Mesodermal cell (in vitro differentiated cells): ENCODE measurements at regions not wholly inside any gene's neighbourhood (a gene's known extent, or its start where the extent isn't known, plus 50 kb on each side); places are given as distances from the start of the nearest gene placed in this dataset.
"Not testable (repeated sequence)": the region's sequence is repeated elsewhere in the genome, so short reads cannot be mapped to it uniquely, and the experiment has no call there.

Experiments used
- H3K27ac ChIP-seq: 2 replicates; pipeline ENCODE4 v1.7.0; 2013; ENCODE audit warnings: mild to moderate bottlenecking, low read depth, low read length, moderate library complexity; ENCODE audit not compliant: severe bottlenecking
- H3K36me3 ChIP-seq: 2 replicates; pipeline ENCODE4 v1.7.1; 2013; ENCODE audit warnings: mild to moderate bottlenecking, low read length, moderate library complexity; ENCODE audit not compliant: control insufficient read depth, insufficient read depth
- H3K4me1 ChIP-seq: one replicate; pipeline ENCODE4 v1.7.1; 2013; ENCODE audit warnings: mild to moderate bottlenecking, low read length; ENCODE audit not compliant: insufficient read depth, control insufficient read depth, poor library complexity, severe bottlenecking
- H3K4me3 ChIP-seq: 2 replicates; pipeline ENCODE4 v1.7.0; 2013; ENCODE audit warnings: low read length, control low read depth, mild to moderate bottlenecking; ENCODE audit not compliant: insufficient read depth, poor library complexity, severe bottlenecking; ENCODE audit errors: extremely low read depth
- H3K9me3 ChIP-seq: 2 replicates; pipeline ENCODE4 v1.7.1; 2013; ENCODE audit warnings: mild to moderate bottlenecking, low read length, moderate library complexity; ENCODE audit not compliant: control insufficient read depth
- WGBS, 2 experiments: methylation state at CpG; one replicate each; pipeline ENCODE4 v1.1.5; 2013; ENCODE audit warnings: missing lambda C conversion rate in 2 of 2; ENCODE audit not compliant: insufficient coverage in 2 of 2; 5-methylcytosine and 5-hydroxymethylcytosine counted together

DNA sequence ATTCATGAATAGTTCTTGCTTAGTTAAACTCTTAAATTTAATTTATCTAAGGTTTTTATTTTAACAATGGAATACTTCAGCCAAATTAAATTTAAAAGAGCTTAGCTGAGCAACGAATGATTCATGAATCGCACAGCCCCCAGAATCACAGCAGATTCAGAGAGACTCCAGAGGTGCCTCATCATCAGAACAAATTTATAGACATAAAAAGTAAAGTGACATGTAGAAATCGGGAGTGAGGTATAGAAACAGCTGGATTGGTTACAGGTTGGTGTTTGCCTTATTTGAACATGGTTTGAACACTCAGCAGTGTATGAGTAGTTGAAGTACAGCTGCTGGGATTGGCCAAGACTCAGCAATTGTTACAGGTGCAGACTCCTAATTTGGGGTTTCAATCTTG is 132.7 kb upstream of the MAP3K4 start:
- no peaks in the 10 kb centered on the region for H3K4me1 ChIP-seq
- 88 to 100% methylated on average over 1 of the region's 3 CpGs for WGBS, 2 experiments
- no peaks in the 10 kb centered on the region for H3K36me3 ChIP-seq
- H3K27ac ChIP-seq = no peak overlapping the region
- no peaks in the 10 kb centered on the region for H3K9me3 ChIP-seq
- no peak overlapping the region for H3K4me3 ChIP-seq

DNA sequence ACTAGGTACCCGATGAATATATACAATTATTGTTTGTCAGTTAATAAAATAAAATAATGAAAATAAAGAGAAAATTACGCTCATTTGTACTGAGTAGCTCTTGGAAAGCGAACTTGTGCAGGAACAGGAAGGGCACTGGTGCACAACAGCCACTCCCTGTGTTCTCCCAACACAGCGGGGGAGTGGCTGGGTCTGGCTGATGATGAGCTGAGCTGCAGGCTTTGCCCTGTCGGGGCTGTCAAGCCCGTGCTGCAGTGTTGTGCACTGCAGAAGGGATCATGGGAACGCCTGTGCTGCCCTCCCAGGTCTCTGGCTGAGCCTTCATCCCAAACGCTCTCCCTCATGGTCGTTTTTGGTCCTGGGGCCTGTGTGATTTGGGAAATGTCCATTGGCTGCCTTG is 131.7 kb upstream of the MAP3K4 start:
- Histone ChIP-seq H3K4me3 (no peak overlapping the region), H3K36me3 (no peaks in the 10 kb centered on the region), H3K27ac (no peak overlapping the region), H3K9me3 (no peaks in the 10 kb centered on the region), H3K4me1 (no peaks in the 10 kb centered on the region)
- WGBS, 2 experiments = 72 to 80% methylated on average over 5 to 7 of the region's 9 CpGs

DNA sequence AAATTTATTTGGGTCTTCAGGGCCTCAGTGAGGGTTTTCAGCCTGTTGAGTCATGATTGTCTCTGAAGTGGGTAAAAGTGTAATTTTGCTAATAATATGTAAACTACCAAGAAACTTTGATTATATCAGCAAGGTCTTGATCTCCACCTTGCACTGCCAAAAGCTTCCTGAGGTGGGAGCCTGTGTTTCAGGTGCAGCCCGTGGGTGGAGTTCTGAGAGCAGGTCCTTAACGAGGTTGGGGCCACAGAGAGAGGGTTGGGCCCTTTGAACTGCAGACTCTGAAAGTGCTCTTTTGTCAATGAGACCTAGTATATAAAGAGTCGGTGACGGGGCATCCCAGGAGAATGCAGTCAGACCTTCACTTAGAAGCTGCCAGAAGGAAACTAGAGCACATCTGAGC is 129.7 kb upstream of the MAP3K4 start:
- H3K36me3 ChIP-seq = no peaks in the 10 kb centered on the region
- no peaks in the 10 kb centered on the region for H3K9me3 ChIP-seq
- WGBS, 2 experiments = 73 to 79% methylated on average over 2 to 3 of the region's 4 CpGs
- H3K4me1 ChIP-seq = no peaks in the 10 kb centered on the region
- H3K27ac ChIP-seq = no peak overlapping the region
- no peak overlapping the region for H3K4me3 ChIP-seq

DNA sequence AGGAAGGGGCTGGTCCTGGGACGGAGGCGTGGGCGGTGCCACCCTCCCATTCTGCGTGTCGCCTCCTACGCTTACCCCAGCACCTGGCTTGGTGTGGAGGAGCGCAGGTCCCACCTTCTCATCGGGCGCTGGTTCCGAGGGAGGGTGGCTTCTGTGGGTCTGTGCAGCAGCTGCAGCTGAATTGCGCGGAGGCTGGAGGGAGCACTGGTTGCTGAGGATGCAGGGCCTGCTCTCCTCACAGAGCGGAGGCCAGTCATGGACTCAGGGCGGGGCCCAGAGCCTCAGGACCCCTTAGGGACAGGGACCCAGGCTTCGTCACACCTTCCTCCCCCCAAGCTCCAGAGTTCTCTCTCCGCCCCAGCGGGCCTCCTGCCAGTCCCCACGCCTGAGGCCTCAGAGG is 127.8 kb upstream of the MAP3K4 start:
- 93 to 96% methylated on average over 17 to 18 of the region's 18 CpGs for WGBS, 2 experiments
- no peak overlapping the region for H3K27ac ChIP-seq
- no peaks in the 10 kb centered on the region for H3K9me3 ChIP-seq
- no peaks in the 10 kb centered on the region for H3K4me1 ChIP-seq
- H3K36me3 ChIP-seq = no peaks in the 10 kb centered on the region
- no peak overlapping the region for H3K4me3 ChIP-seq

DNA sequence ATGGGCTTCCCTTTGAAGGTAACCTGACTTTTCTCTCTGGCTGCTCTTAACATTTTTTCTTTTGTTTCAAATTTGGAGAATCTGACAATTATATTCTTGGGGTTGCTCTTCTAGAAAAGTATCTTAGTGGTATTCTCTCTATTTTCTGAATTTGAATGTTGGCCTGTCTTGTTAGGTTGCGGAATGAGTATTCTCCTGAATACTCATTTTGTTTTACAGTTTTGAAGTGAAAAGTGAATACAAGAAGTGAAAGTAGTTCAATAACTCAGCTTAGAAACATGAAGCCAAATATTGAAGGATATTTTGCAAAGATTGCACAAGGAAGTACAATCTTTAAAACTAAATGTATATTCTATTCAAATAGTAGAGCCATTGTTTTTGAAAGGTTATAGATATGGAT is 120.2 kb upstream of the MAP3K4 start:
- Histone ChIP-seq H3K36me3 (no peaks in the 10 kb centered on the region), H3K4me1 (no peaks in the 10 kb centered on the region), H3K9me3 (no peaks in the 10 kb centered on the region), H3K4me3 (no peak overlapping the region), H3K27ac (no peak overlapping the region)
- WGBS, 2 experiments = 91 to 100% methylated on average over 1 of the region's 1 CpG

DNA sequence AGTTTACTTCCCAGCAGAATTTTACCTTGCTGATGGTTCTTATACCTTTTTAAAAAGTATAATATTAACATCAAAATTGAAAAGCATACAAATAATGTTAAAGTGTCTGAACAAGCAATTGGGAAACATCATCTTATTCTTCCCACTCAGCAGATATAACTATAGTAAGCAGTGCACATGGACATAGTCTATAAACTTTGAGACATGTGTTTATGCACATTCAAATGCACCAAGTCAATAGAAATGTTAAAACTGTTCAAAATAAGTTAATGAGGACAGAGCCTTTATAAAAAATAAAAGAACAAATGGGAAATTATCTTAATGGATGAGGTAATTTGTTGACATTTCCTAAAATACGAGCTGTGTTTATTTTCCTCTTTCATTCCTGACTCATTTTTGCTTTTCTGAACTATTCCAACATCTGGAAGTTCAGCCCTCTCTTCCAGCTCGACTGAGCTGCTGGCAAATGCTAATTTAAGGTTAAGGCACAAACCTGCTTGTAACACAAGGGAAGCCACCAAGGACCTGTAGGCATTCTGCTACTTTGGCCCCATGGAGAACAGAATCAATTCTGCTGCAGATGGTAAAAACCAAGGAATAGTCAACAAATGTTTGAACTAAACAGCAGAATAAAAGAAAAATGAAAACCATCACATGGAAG is 110.3 kb upstream of the MAP3K4 start:
- no peaks in the 10 kb centered on the region for H3K36me3 ChIP-seq
- no peaks in the 10 kb centered on the region for H3K9me3 ChIP-seq
- no peak overlapping the region for H3K27ac ChIP-seq
- 17 to 100% methylated on average over 1 of the region's 2 CpGs for WGBS, 2 experiments
- no peak overlapping the region for H3K4me3 ChIP-seq
- peaks cover 5% of the 10 kb centered on the region for H3K4me1 ChIP-seq

DNA sequence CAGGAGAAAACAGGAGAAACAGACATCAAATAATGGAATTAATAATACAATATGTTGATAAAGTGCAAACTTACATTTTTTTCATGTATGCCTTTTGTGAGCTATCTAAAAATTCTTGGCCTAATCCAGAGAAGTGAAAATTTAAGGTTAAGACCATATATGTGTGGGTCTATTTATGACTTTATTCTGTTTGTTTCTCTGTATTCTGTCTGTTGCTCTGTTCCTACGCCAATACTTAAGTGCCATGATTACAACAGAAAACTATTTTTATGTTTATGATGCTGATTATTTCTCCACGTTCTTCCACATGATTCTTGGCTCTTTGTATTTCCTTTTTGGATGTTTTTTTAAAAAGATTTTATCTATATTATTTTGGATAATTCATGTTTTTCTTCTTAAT is 109.6 kb upstream of the MAP3K4 start:
- Histone ChIP-seq H3K4me3 (no peak overlapping the region), H3K9me3 (no peaks in the 10 kb centered on the region), H3K27ac (no peak overlapping the region), H3K4me1 (peaks cover 5% of the 10 kb centered on the region), H3K36me3 (no peaks in the 10 kb centered on the region)
- no CpG with 5 or more reads among the region's 2 CpGs for WGBS, 2 experiments

DNA sequence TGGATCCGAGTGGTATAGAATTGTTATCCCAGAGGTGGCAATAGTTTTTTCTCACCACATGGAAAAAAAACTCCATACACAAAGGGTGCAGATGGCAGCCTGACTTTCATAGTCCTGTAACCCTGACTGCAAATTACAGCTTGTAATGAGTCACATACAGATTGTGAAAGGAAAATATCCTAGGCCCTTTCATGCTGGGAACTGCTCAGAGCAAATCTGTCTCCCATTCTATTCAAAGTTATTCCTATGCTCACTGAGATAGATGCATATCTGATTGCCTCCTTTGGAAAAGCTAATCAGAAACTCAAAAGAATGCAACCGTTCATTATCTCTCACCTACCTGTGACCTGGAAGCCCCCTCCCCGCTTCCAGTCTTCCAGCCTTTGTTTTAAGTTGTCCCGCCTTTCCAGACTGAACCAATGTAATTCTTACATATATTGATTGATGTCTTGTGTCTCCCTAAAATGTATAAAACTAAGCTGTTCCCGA is 108.7 kb upstream of the MAP3K4 start:
- 59% methylated on average over 2 of the region's 5 CpGs; no CpG with 5 or more reads in 1 of the 2 experiments for WGBS, 2 experiments
- no peak overlapping the region for H3K4me3 ChIP-seq
- H3K27ac ChIP-seq = no peak overlapping the region

DNA sequence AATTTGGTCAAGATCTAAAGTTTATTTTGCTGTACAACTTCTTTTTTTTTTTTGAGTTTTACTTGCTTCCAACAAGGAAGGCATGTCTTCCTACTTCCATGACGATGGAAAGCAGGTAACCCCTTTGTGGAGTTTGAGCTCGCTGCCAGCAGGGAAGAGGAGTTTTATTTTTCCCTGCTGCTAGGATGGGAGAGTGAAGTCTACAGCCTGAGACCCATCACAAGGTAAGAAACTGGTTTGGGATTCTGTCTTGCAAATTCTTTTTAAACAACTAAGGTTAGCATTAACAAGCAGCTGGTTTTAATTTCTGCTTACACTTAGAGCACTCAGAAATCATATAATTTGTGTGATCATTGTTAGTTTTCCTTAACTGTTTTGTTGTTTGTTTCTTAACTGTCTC is 108.0 kb upstream of the MAP3K4 start:
- Histone ChIP-seq H3K4me3 (no peak overlapping the region), H3K27ac (no peak overlapping the region)

More for the DNA sequence above, 108.7 kb upstream of the MAP3K4 start:
- no peaks in the 10 kb centered on the region for H3K36me3 ChIP-seq
- H3K9me3 ChIP-seq = no peaks in the 10 kb centered on the region
- peaks cover 5% of the 10 kb centered on the region for H3K4me1 ChIP-seq

DNA sequence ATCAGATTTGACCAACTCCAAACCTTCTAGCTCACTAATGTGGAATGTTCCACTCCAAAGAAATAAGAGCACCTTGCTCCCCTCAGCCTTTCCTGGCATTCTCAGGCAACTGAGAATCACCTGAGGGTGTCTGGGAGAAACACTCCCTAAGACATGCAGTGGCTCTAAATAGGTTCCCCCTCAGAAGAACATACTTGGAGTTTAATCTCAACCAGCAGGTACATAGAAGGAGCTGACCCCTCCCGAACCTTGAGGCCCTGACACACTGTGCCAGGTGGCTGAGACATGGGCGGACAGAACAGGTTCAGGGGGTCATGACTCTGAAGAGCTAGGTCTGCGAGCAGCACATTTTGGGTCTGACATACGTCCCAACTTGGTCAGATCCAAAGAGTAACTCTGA is 107.6 kb upstream of the MAP3K4 start:
- no peak overlapping the region for H3K27ac ChIP-seq
- H3K36me3 ChIP-seq = no peaks in the 10 kb centered on the region
- H3K9me3 ChIP-seq = no peaks in the 10 kb centered on the region
- no peak overlapping the region for H3K4me3 ChIP-seq
- WGBS, 2 experiments = 66 to 69% methylated on average over 4 of the region's 4 CpGs
- H3K4me1 ChIP-seq = peaks cover 5% of the 10 kb centered on the region

More for the DNA sequence above, 108.0 kb upstream of the MAP3K4 start:
- no peaks in the 10 kb centered on the region for H3K9me3 ChIP-seq
- WGBS, 2 experiments = no CpG with 5 or more reads among the region's 2 CpGs
- no peaks in the 10 kb centered on the region for H3K36me3 ChIP-seq
- H3K4me1 ChIP-seq = peaks cover 5% of the 10 kb centered on the region

DNA sequence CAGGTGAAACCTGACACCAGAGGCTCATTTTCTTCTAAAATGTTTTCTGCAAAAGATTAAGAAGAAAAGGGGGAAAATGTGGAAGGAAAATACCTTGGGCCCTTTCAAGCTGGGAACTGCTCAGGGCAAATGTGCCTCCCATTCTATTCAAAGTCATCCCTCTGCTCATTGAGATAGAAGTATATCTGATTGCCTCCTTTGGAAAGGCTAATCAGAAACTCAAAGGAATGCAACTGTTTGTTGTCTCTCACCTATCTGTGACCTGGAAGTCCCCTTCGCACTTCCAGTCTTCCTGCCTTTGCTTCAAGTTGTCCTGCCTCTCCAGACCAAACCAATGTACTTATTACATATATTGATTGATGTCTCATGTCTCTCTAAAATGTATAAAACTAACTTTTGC is 102.4 kb upstream of the MAP3K4 start:
- WGBS, 2 experiments = no CpG with 5 or more reads among the region's 1 CpG
- not testable (repeated sequence) for H3K9me3 ChIP-seq, H3K27ac ChIP-seq, H3K4me3 ChIP-seq, H3K4me1 ChIP-seq, H3K36me3 ChIP-seq
